Body of pancreas (tissue), 4 donors: ENCODE measurements at regions not wholly inside any gene's neighbourhood (a gene's known extent, or its start where the extent isn't known, plus 50 kb on each side); places are given as distances from the start of the nearest gene placed in this dataset.

Experiments
- ATAC-seq: fragments of 150-250 bp; one replicate; pipeline ENCODE4 v1.9.1; 2016
- DNase-seq, 4 donors: peaks; one replicate each; pipeline ENCODE4 v3.0.0-alpha.2; 2019
- H3K27ac ChIP-seq, 4 donors: fragments of 200-600 bp; sonication (generic); 1 replicate in 3 of 4; 2 replicates in 1 of 4; pipeline versions ENCODE4 v1.5.1 to v1.6.1; 2016 to 2019; ENCODE audit warnings: mild to moderate bottlenecking in 1 of 4, mixed read lengths in 1 of 4, moderate library complexity in 1 of 4
- H3K27me3 ChIP-seq, 2 donors: fragments of 200-600 bp; sonication (generic); one replicate each; pipeline ENCODE4 v1.6.0; 2016; ENCODE audit warnings: mild to moderate bottlenecking in 1 of 2
- H3K36me3 ChIP-seq, 2 donors: fragments of 200-600 bp; sonication (generic); replicated peaks in 1 of 2; 2 replicates each; pipeline ENCODE4 v1.5.1; 2016; ENCODE audit warnings: low read depth in 2 of 2; ENCODE audit not compliant: insufficient read depth in 1 of 2
- H3K4me1 ChIP-seq: fragments of 200-600 bp; sonication (generic); one replicate; pipeline ENCODE4 v1.6.0; 2016
- H3K4me3 ChIP-seq, 2 donors: fragments of 200-600 bp; sonication (generic); 1 replicate in 1 of 2; 2 replicates in 1 of 2; pipeline ENCODE4 v1.5.1; 2016 to 2019
- H3K9me3 ChIP-seq, 3 donors: fragments of 200-600 bp; sonication (generic); 1 replicate in 2 of 3; 2 replicates in 1 of 3; pipeline ENCODE4 v1.5.1; 2016
- CTCF ChIP-seq, 7 experiments: fragments of 450-650 bp in 4 of 7; fragments of 200-600 bp in 3 of 7; sonication (generic) in 3 of 7; IDR thresholded peaks; one replicate each; pipeline ENCODE4 v1.5.1; 2016 to 2019; ENCODE audit warnings: antibody characterized with exemption in 7 of 7
- POLR2A ChIP-seq, 3 donors: fragments of 450-650 bp; IDR thresholded peaks; one replicate each; pipeline ENCODE4 v1.6.1; 2016; ENCODE audit warnings: antibody characterized with exemption in 3 of 3, mild to moderate bottlenecking in 2 of 3
- WGBS, 2 donors: methylation state at CpG; one replicate each; pipeline ENCODE4 v1.1.5; 2017; 5-methylcytosine and 5-hydroxymethylcytosine counted together
- intact Hi-C: fragments of 100-400 bp; cut with DNase I; formaldehyde crosslinking; loops from one replicate; pipeline ENCODE4 v1.15.1; 2023

DNA sequence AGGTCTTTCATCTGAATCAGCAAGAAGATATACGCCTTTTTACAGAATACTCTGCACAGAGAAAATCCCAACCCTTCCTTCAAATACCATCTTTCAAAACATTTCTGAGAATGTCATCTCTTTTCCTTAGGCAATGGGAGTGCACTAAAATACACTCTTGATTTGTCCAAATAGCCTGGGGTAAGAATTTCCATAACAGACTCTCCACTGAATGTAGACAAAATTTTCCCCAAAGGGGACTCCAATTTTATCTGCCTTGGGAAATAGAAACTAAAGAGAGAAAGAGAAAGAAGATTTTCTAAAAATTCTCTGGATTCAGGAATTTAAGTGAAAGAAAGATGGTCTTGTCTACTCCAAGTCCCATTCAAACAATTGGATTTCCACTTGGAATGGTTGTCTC, 394.5 kb upstream of the CHAC2 start:
- DNase-seq = no peak
- Histone ChIP-seq H3K9me3 (peaks cover 0 to 12% (median 0%) of the 10 kb centered on the region in 3 donors), H3K4me3 (no peak overlapping the region), H3K27ac (no peak overlapping the region), H3K4me1 (no peaks in the 10 kb centered on the region), H3K27me3 (no peaks in the 10 kb centered on the region), H3K36me3 (no peaks in the 10 kb centered on the region)
- intact Hi-C loops = no loop called here
- TF ChIP-seq CTCF (IDR thresholded peaks at IDR 0.05) = no peak
- no peak for TF ChIP-seq POLR2A (IDR thresholded peaks at IDR 0.05)
- ATAC-seq = no peak
- 90 to 100% methylated on average over 1 of the region's 1 CpG for WGBS, 2 donors

DNA sequence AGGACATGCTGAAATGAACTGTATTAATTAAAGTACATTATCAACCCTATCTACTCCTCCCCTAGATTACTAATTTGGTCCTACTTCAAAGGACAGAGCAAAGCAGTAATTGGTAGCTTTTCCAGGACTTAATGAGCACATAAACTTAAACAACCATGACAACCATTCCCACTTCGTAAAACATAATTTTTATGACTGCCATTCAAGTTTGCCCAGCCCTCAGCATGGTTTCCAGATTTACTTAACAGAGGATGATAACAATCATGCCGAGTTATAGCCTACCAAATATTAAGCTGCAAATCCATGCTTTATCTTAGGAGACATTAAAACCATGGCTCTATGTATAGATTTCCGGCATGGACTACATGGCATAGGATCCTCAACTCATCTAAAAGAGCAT, 401.1 kb upstream of the CHAC2 start:
- no peaks in the 10 kb centered on the region for H3K4me1 ChIP-seq
- no peak for TF ChIP-seq CTCF (IDR thresholded peaks at IDR 0.05)
- no peak for TF ChIP-seq POLR2A (IDR thresholded peaks at IDR 0.05)
- H3K27ac ChIP-seq = no peak overlapping the region
- no peaks in the 10 kb centered on the region for H3K9me3 ChIP-seq
- H3K4me3 ChIP-seq = no peak overlapping the region
- 84 to 90% methylated on average over 3 of the region's 3 CpGs for WGBS, 2 donors
- H3K27me3 ChIP-seq = no peaks in the 10 kb centered on the region
- DNase-seq = no peak
- no peak for ATAC-seq
- intact Hi-C loops = no loop called here
- H3K36me3 ChIP-seq = no peaks in the 10 kb centered on the region

- 53 to 72% methylated on average over 2 of the region's 2 CpGs for WGBS, 2 donors
- no peaks in the 10 kb centered on the region for H3K9me3 ChIP-seq
- DNase-seq (no peak), ATAC-seq (no peak)
- intact Hi-C loops = no loop called here
- no peaks in the 10 kb centered on the region for H3K36me3 ChIP-seq
- no peak overlapping the region for H3K4me3 ChIP-seq
- no peak overlapping the region for H3K27ac ChIP-seq
- TF ChIP-seq CTCF (IDR thresholded peaks at IDR 0.05) = no peak
- no peaks in the 10 kb centered on the region for H3K4me1 ChIP-seq
- H3K27me3 ChIP-seq = no peaks in the 10 kb centered on the region
Observed at GRCh38 chr2:53362934-53363333, 404.7 kb upstream of the CHAC2 start.

GRCh38 chr2:53356291-53356905, 411.2 kb upstream of the CHAC2 start:
- H3K27me3 ChIP-seq = no peaks in the 10 kb centered on the region
- H3K4me1 ChIP-seq = no peaks in the 10 kb centered on the region
- H3K27ac ChIP-seq = no peak overlapping the region
- TF ChIP-seq CTCF (IDR thresholded peaks at IDR 0.05) (no peak), POLR2A (IDR thresholded peaks at IDR 0.05) (no peak)
- intact Hi-C loops = no loop called here
- DNase-seq (no peak), ATAC-seq (no peak)
- 90 to 93% methylated on average over 7 to 20 of the region's 26 CpGs for WGBS, 2 donors
- H3K4me3 ChIP-seq = no peak overlapping the region
- H3K36me3 ChIP-seq = no peaks in the 10 kb centered on the region
- H3K9me3 ChIP-seq = peaks cover 0 to 7% (median 0%) of the 10 kb centered on the region in 3 donors
